ENCODE measurements at regions not wholly inside any gene's neighbourhood (a gene's known extent, or its start where the extent isn't known, plus 50 kb on each side); places are given as distances from the start of the nearest gene placed in this dataset.

GRCh38 chr16:6714510-6714909, 618.1 kb upstream of the RBFOX1 start:
- no peak for DNase-seq (ENCODE audit: low read depth, low spot score)
- Histone ChIP-seq H3K4me3 (ENCODE audit: low read depth, low read length) (no peak overlapping the region), H3K9me3 (ENCODE audit: control insufficient read depth, insufficient read depth, low read length) (peaks cover 14% of the 10 kb centered on the region; the same call in 1 of the 2 replicates), H3K27me3 (ENCODE audit: control insufficient read depth, insufficient read depth, low read length) (no peaks in the 10 kb centered on the region), H3K27ac (ENCODE audit: low read depth, low read length) (no peak overlapping the region)
- no peak for TF ChIP-seq CTCF (IDR thresholded peaks at IDR 0.05; ENCODE audit: low read depth, low read length)
- CTCF ChIA-PET, result no interaction called here
- POLR2A ChIA-PET, result no interaction called here

GRCh38 chr16:6709736-6710135, 622.9 kb upstream of the RBFOX1 start:
- no peak for TF ChIP-seq CTCF (IDR thresholded peaks at IDR 0.05; ENCODE audit: low read depth, low read length)
- Histone ChIP-seq H3K27me3 (ENCODE audit: control insufficient read depth, insufficient read depth, low read length) (no peaks in the 10 kb centered on the region), H3K27ac (ENCODE audit: low read depth, low read length) (no peak overlapping the region), H3K9me3 (ENCODE audit: control insufficient read depth, insufficient read depth, low read length) (peaks cover 22% of the 10 kb centered on the region; the same call in 1 of the 2 replicates), H3K4me3 (ENCODE audit: low read depth, low read length) (no peak overlapping the region)
- DNase-seq (ENCODE audit: low read depth, low spot score), result no peak
- ChIA-PET CTCF (no interaction called here), POLR2A (no interaction called here)

GRCh38 chr16:6708576-6709215, 623.9 kb upstream of the RBFOX1 start:
- CTCF ChIA-PET, result no interaction called here
- no peak for TF ChIP-seq CTCF (IDR thresholded peaks at IDR 0.05; ENCODE audit: low read depth, low read length)
- DNase-seq (ENCODE audit: low read depth, low spot score), result no peak
- Histone ChIP-seq H3K9me3 (ENCODE audit: control insufficient read depth, insufficient read depth, low read length) (peaks cover 31% of the 10 kb centered on the region; the same call in 1 of the 2 replicates), H3K27ac (ENCODE audit: low read depth, low read length) (no peak overlapping the region), H3K27me3 (ENCODE audit: control insufficient read depth, insufficient read depth, low read length) (no peaks in the 10 kb centered on the region), H3K4me3 (ENCODE audit: low read depth, low read length) (no peak overlapping the region)
- POLR2A ChIA-PET, result no interaction called here

- no peak for DNase-seq (ENCODE audit: low read depth, low spot score)
- ChIA-PET CTCF (no interaction called here), POLR2A (no interaction called here)
These were observed 628.2 kb upstream of the RBFOX1 start for GRCh38 chr16:6704306-6704930.

More at GRCh38 chr16:6704306-6704930, 628.2 kb upstream of the RBFOX1 start:
- Histone ChIP-seq H3K9me3 (ENCODE audit: control insufficient read depth, insufficient read depth, low read length) (peaks cover 40% of the 10 kb centered on the region), H3K27ac (ENCODE audit: low read depth, low read length) (no peak overlapping the region), H3K27me3 (ENCODE audit: control insufficient read depth, insufficient read depth, low read length) (no peaks in the 10 kb centered on the region), H3K4me3 (ENCODE audit: low read depth, low read length) (no peak overlapping the region)
- no peak for TF ChIP-seq CTCF (IDR thresholded peaks at IDR 0.05; ENCODE audit: low read depth, low read length)
